ENCODE measurements at regions not wholly inside any gene's neighbourhood (a gene's known extent, or its start where the extent isn't known, plus 50 kb on each side); places are given as distances from the start of the nearest gene placed in this dataset.

GRCh38 chr6:157761331-157761921 is 61.6 kb upstream of the SNX9 start:
- Mint-ChIP-seq H3K27me3 (ENCODE audit: low read depth) (peaks cover 22% of the 10 kb centered on the region), H3K4me1 (peaks cover 43 to 51% of the 10 kb centered on the region in 2 experiments), H3K4me3 (no peak overlapping the region; a peak in 1 of 5 replicates), H3K27ac (no peak overlapping the region; a peak in 2 of 7 replicates), H3K9me3 (no peaks in the 10 kb centered on the region; a peak in 1 of 5 replicates), H3K36me3 (ENCODE audit: insufficient read depth in 1 of 3, low read depth in 3 of 3) (peaks cover 0 to 3% (median 0%) of the 10 kb centered on the region in 3 experiments; a peak in 1 of 7 replicates)
- Histone ChIP-seq H3K14ac (ENCODE audit: insufficient read depth, low read length) (no peak overlapping the region), H3K4me1 (ENCODE audit: insufficient read depth, low read length) (peaks cover 16% of the 10 kb centered on the region), H3K27me3 (ENCODE audit: insufficient read depth, low read length) (no peaks in the 10 kb centered on the region), H3K4me2 (ENCODE audit: insufficient read depth, insufficient read length, low read length) (no peak overlapping the region), H3K23ac (ENCODE audit: insufficient read length, low read depth, low read length) (no peak overlapping the region), H4K20me1 (ENCODE audit: control insufficient read depth, insufficient read depth, insufficient read length) (no peaks in the 10 kb centered on the region), H3K9me3 (ENCODE audit: control insufficient read depth, low read depth, low read length) (no peaks in the 10 kb centered on the region), H3K56ac (ENCODE audit: insufficient read length, low read depth, low read length) (no peak overlapping the region), H2BK12ac (ENCODE audit: insufficient read length, low read depth, low read length) (no peak overlapping the region), H2BK5ac (ENCODE audit: insufficient read length, low read length) (no peak overlapping the region), H4K8ac (replicated peaks; ENCODE audit: insufficient read length, low read depth, low read length) (no peak overlapping the region), H3K79me2 (ENCODE audit: insufficient read depth, low read length) (no peaks in the 10 kb centered on the region), H3T11ph (ENCODE audit: low read length) (no peak overlapping the region), H2AK5ac (ENCODE audit: insufficient read length, low read length) (no peak overlapping the region), H3K23me2 (ENCODE audit: insufficient read length, low read depth, low read length, poor library complexity, severe bottlenecking) (no peaks in the 10 kb centered on the region), H2AFZ (ENCODE audit: low read length) (no peak overlapping the region), H4K5ac (ENCODE audit: insufficient read length, low read depth, low read length) (no peak overlapping the region), H2BK20ac (ENCODE audit: low read depth, low read length, poor library complexity, severe bottlenecking) (no peak overlapping the region), H3K4ac (ENCODE audit: low read depth, low read length) (no peak overlapping the region), H2BK15ac (ENCODE audit: low read depth, low read length) (no peak overlapping the region), H3K9ac (ENCODE audit: extremely low read depth, insufficient read length, low read length) (no peak overlapping the region), H3K27ac (ENCODE audit: insufficient read length, low read depth, low read length) (no peak overlapping the region), H2BK120ac (ENCODE audit: low read depth, low read length, poor library complexity, severe bottlenecking) (no peak overlapping the region), H4K91ac (ENCODE audit: insufficient read length, low read depth, low read length) (no peak overlapping the region), H3K79me1 (ENCODE audit: insufficient read depth, low read depth, low read length, poor library complexity, severe bottlenecking) (no peaks in the 10 kb centered on the region), H3K18ac (ENCODE audit: insufficient read length, low read depth, low read length) (no peak overlapping the region)
- no peak for TF ChIP-seq CTCF (conservative IDR thresholded peaks at IDR 0.05)
- no CpG with 5 or more reads among the region's 12 CpGs for WGBS (ENCODE audit: extremely low coverage, insufficient read length, low lambda C conversion rate)
- no peak for DNase-seq
